Body of pancreas (tissue), 4 donors: ENCODE measurements at regions not wholly inside any gene's neighbourhood (a gene's known extent, or its start where the extent isn't known, plus 50 kb on each side); places are given as distances from the start of the nearest gene placed in this dataset.

Source experiments
- ATAC-seq: fragments of 150-250 bp; one replicate; pipeline ENCODE4 v1.9.1; 2016
- DNase-seq, 4 donors: peaks; one replicate each; pipeline ENCODE4 v3.0.0-alpha.2; 2019
- H3K27ac ChIP-seq, 4 donors: fragments of 200-600 bp; sonication (generic); 1 replicate in 3 of 4; 2 replicates in 1 of 4; pipeline versions ENCODE4 v1.5.1 to v1.6.1; 2016 to 2019; ENCODE audit warnings: mild to moderate bottlenecking in 1 of 4, mixed read lengths in 1 of 4, moderate library complexity in 1 of 4
- H3K27me3 ChIP-seq, 2 donors: fragments of 200-600 bp; sonication (generic); one replicate each; pipeline ENCODE4 v1.6.0; 2016; ENCODE audit warnings: mild to moderate bottlenecking in 1 of 2
- H3K36me3 ChIP-seq, 2 donors: fragments of 200-600 bp; sonication (generic); replicated peaks in 1 of 2; 2 replicates each; pipeline ENCODE4 v1.5.1; 2016; ENCODE audit warnings: low read depth in 2 of 2; ENCODE audit not compliant: insufficient read depth in 1 of 2
- H3K4me1 ChIP-seq: fragments of 200-600 bp; sonication (generic); one replicate; pipeline ENCODE4 v1.6.0; 2016
- H3K4me3 ChIP-seq, 2 donors: fragments of 200-600 bp; sonication (generic); 1 replicate in 1 of 2; 2 replicates in 1 of 2; pipeline ENCODE4 v1.5.1; 2016 to 2019
- H3K9me3 ChIP-seq, 3 donors: fragments of 200-600 bp; sonication (generic); 1 replicate in 2 of 3; 2 replicates in 1 of 3; pipeline ENCODE4 v1.5.1; 2016
- CTCF ChIP-seq, 7 experiments: fragments of 450-650 bp in 4 of 7; fragments of 200-600 bp in 3 of 7; sonication (generic) in 3 of 7; IDR thresholded peaks; one replicate each; pipeline ENCODE4 v1.5.1; 2016 to 2019; ENCODE audit warnings: antibody characterized with exemption in 7 of 7
- POLR2A ChIP-seq, 3 donors: fragments of 450-650 bp; IDR thresholded peaks; one replicate each; pipeline ENCODE4 v1.6.1; 2016; ENCODE audit warnings: antibody characterized with exemption in 3 of 3, mild to moderate bottlenecking in 2 of 3
- WGBS, 2 donors: methylation state at CpG; one replicate each; pipeline ENCODE4 v1.1.5; 2017; 5-methylcytosine and 5-hydroxymethylcytosine counted together
- intact Hi-C: fragments of 100-400 bp; cut with DNase I; formaldehyde crosslinking; loops from one replicate; pipeline ENCODE4 v1.15.1; 2023

- intact Hi-C loops: no loop called here
- no peaks in the 10 kb centered on the region for H3K27me3 ChIP-seq
- no peaks in the 10 kb centered on the region for H3K36me3 ChIP-seq
- TF ChIP-seq POLR2A (IDR thresholded peaks at IDR 0.05) (no peak), CTCF (IDR thresholded peaks at IDR 0.05) (no peak)
- no peaks in the 10 kb centered on the region for H3K4me1 ChIP-seq
- H3K27ac ChIP-seq: no peak overlapping the region
- H3K4me3 ChIP-seq: no peak overlapping the region
- H3K9me3 ChIP-seq: no peaks in the 10 kb centered on the region
- DNase-seq: no peak
- WGBS, 2 donors: 51 to 58% methylated on average over 6 of the region's 6 CpGs
- ATAC-seq: no peak
Measured at GRCh38 chr18:69158944-69159343, 241.7 kb upstream of the DOK6 start.

GRCh38 chr18:69161383-69162028 lies 239.2 kb upstream of the DOK6 start:
- WGBS, 2 donors: 36 to 38% methylated on average over 9 of the region's 9 CpGs

GRCh38 chr18:69162649-69163048 lies 238.0 kb upstream of the DOK6 start:
- ATAC-seq (no peak), DNase-seq (no peak)
- Histone ChIP-seq H3K27ac (no peak overlapping the region), H3K4me3 (no peak overlapping the region), H3K36me3 (no peaks in the 10 kb centered on the region), H3K9me3 (no peaks in the 10 kb centered on the region), H3K4me1 (no peaks in the 10 kb centered on the region), H3K27me3 (no peaks in the 10 kb centered on the region)
- intact Hi-C loops: no loop called here
- TF ChIP-seq CTCF (IDR thresholded peaks at IDR 0.05) (no peak), POLR2A (IDR thresholded peaks at IDR 0.05) (no peak)

More at GRCh38 chr18:69161383-69162028, 239.2 kb upstream of the DOK6 start:
- Histone ChIP-seq H3K36me3 (no peaks in the 10 kb centered on the region), H3K9me3 (no peaks in the 10 kb centered on the region), H3K27ac (no peak overlapping the region), H3K27me3 (no peaks in the 10 kb centered on the region), H3K4me1 (no peaks in the 10 kb centered on the region), H3K4me3 (no peak overlapping the region)
- TF ChIP-seq POLR2A (IDR thresholded peaks at IDR 0.05): no peak
- no peak for TF ChIP-seq CTCF (IDR thresholded peaks at IDR 0.05)
- no peak for DNase-seq
- no peak for ATAC-seq
- intact Hi-C loops: no loop called here

GRCh38 chr18:69172046-69172445 lies 228.6 kb upstream of the DOK6 start:
- TF ChIP-seq CTCF (IDR thresholded peaks at IDR 0.05): no peak
- TF ChIP-seq POLR2A (IDR thresholded peaks at IDR 0.05): no peak
- Histone ChIP-seq H3K27ac (no peak overlapping the region), H3K4me3 (no peak overlapping the region), H3K36me3 (no peaks in the 10 kb centered on the region), H3K27me3 (no peaks in the 10 kb centered on the region), H3K9me3 (no peaks in the 10 kb centered on the region), H3K4me1 (no peaks in the 10 kb centered on the region)
- intact Hi-C loops: no loop called here
- DNase-seq: no peak
- WGBS, 2 donors: 53 to 58% methylated on average over 2 of the region's 2 CpGs
- no peak for ATAC-seq

- Histone ChIP-seq H3K27me3 (no peaks in the 10 kb centered on the region), H3K27ac (no peak overlapping the region), H3K4me1 (no peaks in the 10 kb centered on the region), H3K36me3 (no peaks in the 10 kb centered on the region), H3K4me3 (no peak overlapping the region), H3K9me3 (no peaks in the 10 kb centered on the region)
- TF ChIP-seq POLR2A (IDR thresholded peaks at IDR 0.05): no peak
- TF ChIP-seq CTCF (IDR thresholded peaks at IDR 0.05): no peak
- intact Hi-C loops: no loop called here
- ATAC-seq: no peak
- no peak for DNase-seq
- WGBS, 2 donors: 50 to 60% methylated on average over 2 of the region's 2 CpGs
Measured at GRCh38 chr18:69175681-69176080, 225.0 kb upstream of the DOK6 start.
